ENCODE measurements at regions not wholly inside any gene's neighbourhood (a gene's known extent, or its start where the extent isn't known, plus 50 kb on each side); places are given as distances from the start of the nearest gene placed in this dataset.
"Not testable (repeated sequence)": the region's sequence is repeated elsewhere in the genome, so short reads cannot be mapped to it uniquely, and the experiment has no call there.

- H3K4me2 ChIP-seq (ENCODE audit: unreplicated experiment): no peak overlapping the region
- no peak overlapping the region for H3K27ac ChIP-seq
- H3F3A ChIP-seq (ENCODE audit: insufficient read depth): no peaks in the 10 kb centered on the region
- H3K9me2 ChIP-seq (ENCODE audit: insufficient read depth): no peaks in the 10 kb centered on the region
- in situ Hi-C loops (cut with MboI): no loop called here
- WGBS, 2 experiments (ENCODE audit: low coverage in 1 of 2, low lambda C conversion rate in 2 of 2, missing lambda C conversion rate in 2 of 2): 31 to 33% methylated on average over 1 of the region's 1 CpG
- TF ChIP-seq EZH2 (IDR thresholded peaks at IDR 0.05; ENCODE audit: insufficient read depth, poor library complexity, severe bottlenecking): no peak
- TF ChIP-seq EZH2phosphoT487 (IDR thresholded peaks at IDR 0.05; ENCODE audit: insufficient read depth, low read depth): no peak
- no peaks in the 10 kb centered on the region for H3K9me3 ChIP-seq (ENCODE audit: low read depth)
- DNase-seq: no peak
- no peaks in the 10 kb centered on the region for H3K27me3 ChIP-seq (replicated peaks; ENCODE audit: insufficient read depth)
- H2AFZ ChIP-seq: no peak overlapping the region
- H4K20me1 ChIP-seq (ENCODE audit: insufficient read depth): no peaks in the 10 kb centered on the region
- no peak overlapping the region for H3K9ac ChIP-seq
- H3K36me3 ChIP-seq (ENCODE audit: low read depth): no peaks in the 10 kb centered on the region
- no peaks in the 10 kb centered on the region for H3K79me2 ChIP-seq (ENCODE audit: insufficient read depth)
- no peak overlapping the region for H3K4me3 ChIP-seq
- no peaks in the 10 kb centered on the region for H3K4me1 ChIP-seq (ENCODE audit: insufficient read depth)
Observed at GRCh38 chrX:56397636-56398035, 165.5 kb downstream of the KLF8 start.

GRCh38 chrX:56402207-56402606 lies 161.2 kb upstream of the UBQLN2 start:
- Histone ChIP-seq H3K4me1 (ENCODE audit: insufficient read depth) (no peaks in the 10 kb centered on the region), H2AFZ (no peak overlapping the region), H3K27me3 (replicated peaks; ENCODE audit: insufficient read depth) (no peaks in the 10 kb centered on the region), H3K9ac (no peak overlapping the region), H3K27ac (no peak overlapping the region), H3K4me2 (ENCODE audit: unreplicated experiment) (no peak overlapping the region), H3K9me3 (ENCODE audit: low read depth) (no peaks in the 10 kb centered on the region), H3K4me3 (no peak overlapping the region), H4K20me1 (ENCODE audit: insufficient read depth) (no peaks in the 10 kb centered on the region), H3K9me2 (ENCODE audit: insufficient read depth) (no peaks in the 10 kb centered on the region), H3F3A (ENCODE audit: insufficient read depth) (no peaks in the 10 kb centered on the region), H3K36me3 (ENCODE audit: low read depth) (no peaks in the 10 kb centered on the region), H3K79me2 (ENCODE audit: insufficient read depth) (no peaks in the 10 kb centered on the region)
- TF ChIP-seq EZH2phosphoT487 (IDR thresholded peaks at IDR 0.05; ENCODE audit: insufficient read depth, low read depth) (no peak), EZH2 (IDR thresholded peaks at IDR 0.05; ENCODE audit: insufficient read depth, poor library complexity, severe bottlenecking) (no peak)
- in situ Hi-C loops (cut with MboI): no loop called here
- 27 to 57% methylated on average over 1 of the region's 1 CpG for WGBS, 2 experiments (ENCODE audit: low coverage in 1 of 2, low lambda C conversion rate in 2 of 2, missing lambda C conversion rate in 2 of 2)
- no peak for DNase-seq

- H4K20me1 ChIP-seq (ENCODE audit: insufficient read depth): no peaks in the 10 kb centered on the region
- H3K4me1 ChIP-seq (ENCODE audit: insufficient read depth): no peaks in the 10 kb centered on the region
- H3K4me2 ChIP-seq (ENCODE audit: unreplicated experiment): no peak overlapping the region
- H3K36me3 ChIP-seq (ENCODE audit: low read depth): no peaks in the 10 kb centered on the region
- WGBS, 2 experiments (ENCODE audit: low coverage in 1 of 2, low lambda C conversion rate in 2 of 2, missing lambda C conversion rate in 2 of 2): 0 to 19% methylated on average over 2 to 5 of the region's 5 CpGs
- in situ Hi-C loops (cut with MboI): no loop called here
- no peaks in the 10 kb centered on the region for H3K79me2 ChIP-seq (ENCODE audit: insufficient read depth)
- H3F3A ChIP-seq (ENCODE audit: insufficient read depth): no peaks in the 10 kb centered on the region
- H3K27me3 ChIP-seq (replicated peaks; ENCODE audit: insufficient read depth): no peaks in the 10 kb centered on the region
- no peak overlapping the region for H2AFZ ChIP-seq
- DNase-seq: no peak
- no peak overlapping the region for H3K27ac ChIP-seq
- no peaks in the 10 kb centered on the region for H3K9me2 ChIP-seq (ENCODE audit: insufficient read depth)
- no peak for TF ChIP-seq EZH2 (IDR thresholded peaks at IDR 0.05; ENCODE audit: insufficient read depth, poor library complexity, severe bottlenecking)
- TF ChIP-seq EZH2phosphoT487 (IDR thresholded peaks at IDR 0.05; ENCODE audit: insufficient read depth, low read depth): no peak
- H3K9me3 ChIP-seq (ENCODE audit: low read depth): no peaks in the 10 kb centered on the region
- no peak overlapping the region for H3K4me3 ChIP-seq
- no peak overlapping the region for H3K9ac ChIP-seq
Observed at GRCh38 chrX:56429581-56429980, 133.8 kb upstream of the UBQLN2 start.

GRCh38 chrX:56451981-56452380 lies 111.4 kb upstream of the UBQLN2 start:
- H3K9me3 ChIP-seq (ENCODE audit: low read depth); H3K4me3 ChIP-seq; H3K4me2 ChIP-seq (ENCODE audit: unreplicated experiment); H3K9me2 ChIP-seq (ENCODE audit: insufficient read depth); H4K20me1 ChIP-seq (ENCODE audit: insufficient read depth); H3F3A ChIP-seq (ENCODE audit: insufficient read depth); DNase-seq; H3K27ac ChIP-seq; in situ Hi-C loops (cut with MboI); H3K27me3 ChIP-seq (replicated peaks; ENCODE audit: insufficient read depth); H3K4me1 ChIP-seq (ENCODE audit: insufficient read depth); H3K79me2 ChIP-seq (ENCODE audit: insufficient read depth); H2AFZ ChIP-seq; H3K36me3 ChIP-seq (ENCODE audit: low read depth); H3K9ac ChIP-seq: not testable (repeated sequence)
- WGBS, 2 experiments (ENCODE audit: low coverage in 1 of 2, low lambda C conversion rate in 2 of 2, missing lambda C conversion rate in 2 of 2): 52 to 68% methylated on average over 8 to 12 of the region's 12 CpGs

- Histone ChIP-seq H3K27ac (no peak overlapping the region), H3K4me1 (ENCODE audit: insufficient read depth) (no peaks in the 10 kb centered on the region), H3K36me3 (ENCODE audit: low read depth) (no peaks in the 10 kb centered on the region), H3K9me3 (ENCODE audit: low read depth) (no peaks in the 10 kb centered on the region), H3K79me2 (ENCODE audit: insufficient read depth) (no peaks in the 10 kb centered on the region), H3K9me2 (ENCODE audit: insufficient read depth) (no peaks in the 10 kb centered on the region), H2AFZ (no peak overlapping the region), H3K9ac (no peak overlapping the region), H3F3A (ENCODE audit: insufficient read depth) (no peaks in the 10 kb centered on the region), H3K4me2 (ENCODE audit: unreplicated experiment) (no peak overlapping the region), H3K4me3 (no peak overlapping the region), H4K20me1 (ENCODE audit: insufficient read depth) (no peaks in the 10 kb centered on the region), H3K27me3 (replicated peaks; ENCODE audit: insufficient read depth) (no peaks in the 10 kb centered on the region)
- in situ Hi-C loops (cut with MboI): no loop called here
- peak; percentile 10 for DNase-seq
- TF ChIP-seq EZH2phosphoT487 (IDR thresholded peaks at IDR 0.05; ENCODE audit: insufficient read depth, low read depth): no peak
- no peak for TF ChIP-seq EZH2 (IDR thresholded peaks at IDR 0.05; ENCODE audit: insufficient read depth, poor library complexity, severe bottlenecking)
Observed at GRCh38 chrX:56462389-56462788, 101.0 kb upstream of the UBQLN2 start.

Data from GM23248 (cell line).